Dendritic cell treated with granulocyte-macrophage colony-stimulating factor and Interleukin-4, amounts not matched to agents 40 ng/mL and 50 ng/mL, for 4 days (primary cell): ENCODE measurements at regions not wholly inside any gene's neighbourhood (a gene's known extent, or its start where the extent isn't known, plus 50 kb on each side); places are given as distances from the start of the nearest gene placed in this dataset.
"Not testable (repeated sequence)": the region's sequence is repeated elsewhere in the genome, so short reads cannot be mapped to it uniquely, and the experiment has no call there.

Experiments used
- H3K27ac Mint-ChIP-seq: one replicate; pipeline ENCODE4 v1.8.0; 2022; ENCODE audit warnings: mild to moderate bottlenecking, mixed read lengths
- H3K27me3 Mint-ChIP-seq: one replicate; pipeline ENCODE4 v1.8.0; 2022; ENCODE audit warnings: mild to moderate bottlenecking, mixed read lengths
- H3K36me3 Mint-ChIP-seq: one replicate; pipeline ENCODE4 v1.8.0; 2022; ENCODE audit warnings: low read depth, mixed read lengths
- H3K4me1 Mint-ChIP-seq: one replicate; pipeline ENCODE4 v1.8.0; 2022; ENCODE audit warnings: low read depth, mixed read lengths
- H3K4me3 Mint-ChIP-seq: one replicate; pipeline ENCODE4 v1.8.0; 2022; ENCODE audit warnings: mild to moderate bottlenecking, moderate library complexity, mixed read lengths
- H3K9me3 Mint-ChIP-seq: one replicate; pipeline ENCODE4 v1.8.0; 2022; ENCODE audit warnings: mixed read lengths
- intact Hi-C: fragments of 100-400 bp; cut with micrococcal nuclease; formaldehyde crosslinking; loops from one replicate; pipeline ENCODE4 v1.15.0; 2022

DNA sequence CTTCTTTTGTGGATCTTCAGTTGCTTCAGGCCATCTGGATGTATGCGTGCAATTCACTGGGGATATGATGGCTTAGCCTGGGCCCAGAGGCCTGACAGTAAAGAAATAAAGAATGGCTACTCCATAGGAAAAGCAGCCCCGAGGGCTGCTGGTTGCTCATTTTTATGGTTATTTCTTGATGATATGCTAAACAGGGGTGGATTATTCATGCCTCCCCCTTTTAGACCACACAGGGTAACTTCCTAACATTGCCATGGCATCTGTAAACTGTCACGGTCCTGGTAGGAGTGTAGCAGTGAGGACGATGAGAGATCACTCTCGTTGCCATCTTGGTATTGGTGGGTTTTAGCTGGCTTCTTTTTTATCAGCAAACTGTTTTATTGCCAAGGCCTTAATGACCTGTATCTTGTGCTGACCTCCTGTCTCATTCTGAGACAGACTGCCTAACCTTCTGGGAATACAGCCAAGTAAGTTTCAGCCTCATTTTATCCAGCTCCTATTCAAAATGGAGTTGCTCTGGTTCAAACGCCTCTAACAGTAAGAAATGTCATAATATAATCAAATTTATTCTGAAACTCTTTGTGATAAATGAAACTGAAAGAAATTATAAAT, 60.5 kb downstream of the DSEL start:
- no peaks in the 10 kb centered on the region for H3K36me3 Mint-ChIP-seq
- H3K4me3 Mint-ChIP-seq, result no peak overlapping the region
- intact Hi-C loops, result no loop called here
- no peaks in the 10 kb centered on the region for H3K27me3 Mint-ChIP-seq
- H3K27ac Mint-ChIP-seq, result no peak overlapping the region
- peaks cover 19% of the 10 kb centered on the region for H3K9me3 Mint-ChIP-seq
- no peaks in the 10 kb centered on the region for H3K4me1 Mint-ChIP-seq

DNA sequence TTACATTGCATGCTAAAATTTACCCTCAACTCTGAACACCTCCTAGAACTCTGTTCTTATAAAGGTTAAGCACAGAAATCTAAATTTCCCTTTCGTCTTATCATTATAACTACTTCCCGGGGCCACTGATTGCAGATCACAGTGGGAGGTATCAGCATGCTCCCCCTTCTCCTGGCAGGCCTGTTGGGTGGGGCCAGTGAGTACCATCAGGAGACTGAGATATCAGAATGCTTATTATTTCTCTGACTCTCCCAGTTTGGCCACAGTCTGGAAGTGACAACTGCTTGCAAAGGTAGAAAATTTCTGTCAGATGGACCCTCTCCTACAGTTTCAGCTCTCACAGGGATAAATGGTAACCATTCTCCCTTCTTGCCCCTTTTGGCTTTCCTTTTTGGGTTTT, 62.6 kb downstream of the DSEL start:
- H3K9me3 Mint-ChIP-seq, result peaks cover 32% of the 10 kb centered on the region
- H3K36me3 Mint-ChIP-seq, result no peaks in the 10 kb centered on the region
- H3K4me3 Mint-ChIP-seq, result no peak overlapping the region
- no peak overlapping the region for H3K27ac Mint-ChIP-seq
- intact Hi-C loops, result no loop called here
- no peaks in the 10 kb centered on the region for H3K4me1 Mint-ChIP-seq
- H3K27me3 Mint-ChIP-seq, result no peaks in the 10 kb centered on the region

DNA sequence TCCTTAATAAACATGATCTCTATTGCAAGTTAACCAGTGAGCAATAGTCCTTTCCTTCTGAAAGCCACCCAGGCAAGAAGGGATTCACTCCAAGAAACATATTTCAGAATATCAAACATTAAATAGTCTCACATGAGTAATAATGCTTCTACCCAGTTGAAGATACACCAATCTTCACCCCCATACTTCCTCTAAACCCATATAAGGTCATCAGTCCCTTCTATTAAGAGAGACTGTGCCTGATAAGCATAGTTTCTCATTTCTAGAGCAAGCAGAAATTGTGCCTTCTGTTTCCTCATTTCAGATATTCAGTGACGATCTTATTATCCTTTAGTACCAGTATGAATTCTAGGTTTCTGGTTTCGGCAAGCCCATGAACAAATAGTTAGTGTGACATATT, 64.6 kb downstream of the DSEL start:
- H3K27ac Mint-ChIP-seq, result no peak overlapping the region
- no peaks in the 10 kb centered on the region for H3K4me1 Mint-ChIP-seq
- H3K4me3 Mint-ChIP-seq, result no peak overlapping the region
- H3K27me3 Mint-ChIP-seq, result no peaks in the 10 kb centered on the region
- H3K36me3 Mint-ChIP-seq, result no peaks in the 10 kb centered on the region
- peaks cover 32% of the 10 kb centered on the region for H3K9me3 Mint-ChIP-seq
- intact Hi-C loops, result no loop called here

DNA sequence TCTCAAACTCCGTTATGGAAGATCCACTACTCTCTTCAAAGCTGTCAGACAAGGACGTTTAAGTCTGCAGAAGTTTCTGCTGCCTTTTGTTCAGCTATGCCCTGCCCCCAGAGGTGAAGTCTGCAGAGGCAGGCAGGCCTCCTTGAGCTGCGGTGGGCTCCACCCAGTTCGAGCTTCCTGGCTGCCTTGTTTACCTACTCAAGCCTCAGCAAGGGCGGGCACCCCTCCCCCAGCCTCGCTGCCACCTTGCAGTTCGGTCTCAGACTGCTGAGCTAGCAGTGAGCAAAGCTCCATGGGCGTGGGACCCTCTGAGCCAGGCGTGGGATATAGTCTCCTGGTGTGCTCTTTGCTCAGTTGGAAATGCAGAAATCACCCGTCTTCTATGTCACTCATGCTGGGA, 65.4 kb downstream of the DSEL start:
- H3K27ac Mint-ChIP-seq, H3K4me3 Mint-ChIP-seq, H3K27me3 Mint-ChIP-seq, H3K4me1 Mint-ChIP-seq, intact Hi-C loops, H3K36me3 Mint-ChIP-seq: not testable (repeated sequence)
- peaks cover 32% of the 10 kb centered on the region for H3K9me3 Mint-ChIP-seq

DNA sequence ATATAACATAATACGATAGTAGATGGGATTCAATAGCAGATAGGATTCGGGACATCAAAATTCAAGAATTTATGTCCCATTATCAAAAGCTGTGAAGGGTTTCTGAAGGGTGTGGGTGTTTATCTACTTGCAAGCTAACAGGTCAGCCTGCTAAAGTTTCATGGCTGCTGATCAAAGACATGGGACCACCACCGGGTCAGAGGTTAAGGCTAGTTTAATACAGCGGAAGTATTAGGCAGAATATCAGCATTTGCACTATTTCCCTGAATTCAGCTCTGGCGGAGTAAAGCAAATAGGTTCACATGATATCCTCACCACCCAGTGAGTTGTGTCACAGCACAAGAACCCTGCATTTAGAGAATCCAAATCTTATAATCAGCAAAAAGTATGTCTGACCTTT, 82.5 kb downstream of the DSEL start:
- Mint-ChIP-seq H3K27me3 (no peaks in the 10 kb centered on the region), H3K36me3 (no peaks in the 10 kb centered on the region), H3K4me3 (no peak overlapping the region), H3K4me1 (no peaks in the 10 kb centered on the region), H3K27ac (no peak overlapping the region), H3K9me3 (peaks cover 15% of the 10 kb centered on the region)
- intact Hi-C loops, result no loop called here

DNA sequence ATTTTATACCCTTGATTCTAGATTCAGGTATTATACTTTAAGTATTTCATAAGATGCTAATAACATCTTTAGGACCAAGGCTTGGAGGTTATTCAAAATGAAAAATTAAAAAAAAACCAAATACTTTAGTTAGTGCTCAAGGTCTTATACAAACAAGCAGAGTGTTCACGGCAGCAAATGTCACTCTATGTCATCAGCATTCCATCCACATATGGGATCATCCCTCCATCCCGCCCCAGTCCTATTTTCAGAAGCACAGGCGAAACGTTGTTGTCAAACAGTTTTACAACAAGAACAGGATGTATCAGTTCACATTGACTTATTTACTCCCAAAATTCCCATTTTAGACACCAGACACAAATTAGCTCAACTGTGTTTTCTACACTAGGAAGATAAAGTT, 83.7 kb downstream of the DSEL start:
- intact Hi-C loops, result no loop called here
- H3K4me3 Mint-ChIP-seq, result no peak overlapping the region
- no peaks in the 10 kb centered on the region for H3K36me3 Mint-ChIP-seq

DNA sequence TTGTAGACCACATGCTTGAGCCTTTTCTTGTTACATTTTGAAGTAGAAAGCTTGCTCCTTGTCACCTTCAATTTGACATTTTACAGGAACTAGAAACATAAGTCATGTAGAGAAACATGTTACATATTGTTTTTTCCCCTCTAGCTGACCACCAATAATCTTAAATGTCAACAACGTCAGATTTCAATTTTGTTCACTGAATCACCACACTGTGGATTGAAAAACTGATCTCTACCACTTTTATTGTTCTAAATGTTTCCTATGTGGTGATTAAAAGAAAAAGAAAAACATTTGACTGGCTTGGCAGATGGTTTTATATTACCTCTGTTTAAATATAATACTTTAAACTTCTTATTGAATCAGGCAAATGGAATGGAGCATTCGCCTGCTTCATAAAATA, 87.7 kb downstream of the DSEL start:
- intact Hi-C loops, result no loop called here
- no peaks in the 10 kb centered on the region for H3K27me3 Mint-ChIP-seq
- no peaks in the 10 kb centered on the region for H3K4me1 Mint-ChIP-seq
- H3K27ac Mint-ChIP-seq, result no peak overlapping the region
- H3K36me3 Mint-ChIP-seq, result no peaks in the 10 kb centered on the region
- H3K9me3 Mint-ChIP-seq, result no peaks in the 10 kb centered on the region
- H3K4me3 Mint-ChIP-seq, result no peak overlapping the region

More for the DNA sequence above, 83.7 kb downstream of the DSEL start:
- peaks cover 12% of the 10 kb centered on the region for H3K9me3 Mint-ChIP-seq
- H3K27ac Mint-ChIP-seq, result no peak overlapping the region
- no peaks in the 10 kb centered on the region for H3K4me1 Mint-ChIP-seq
- H3K27me3 Mint-ChIP-seq, result no peaks in the 10 kb centered on the region

DNA sequence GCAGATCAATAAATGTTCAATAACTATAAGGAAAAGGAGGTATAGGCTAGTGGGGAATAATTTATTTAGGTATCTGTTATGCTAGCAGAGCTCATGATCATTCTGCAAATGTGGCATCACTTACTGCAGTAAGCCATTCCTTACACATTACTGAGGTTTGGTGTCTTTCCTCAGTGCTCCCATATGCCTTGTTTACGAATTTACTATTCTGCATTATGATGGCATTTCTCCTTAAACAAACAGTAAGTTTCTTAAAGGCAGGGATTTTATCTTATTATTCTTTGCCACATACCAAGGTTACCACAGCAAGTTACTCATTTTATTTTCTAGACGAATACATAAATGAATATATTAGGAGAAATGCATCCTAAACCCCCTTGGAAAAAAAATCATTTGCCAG, 88.4 kb downstream of the DSEL start:
- intact Hi-C loops, result no loop called here
- Mint-ChIP-seq H3K9me3 (no peaks in the 10 kb centered on the region), H3K4me3 (no peak overlapping the region), H3K27ac (no peak overlapping the region), H3K36me3 (no peaks in the 10 kb centered on the region), H3K4me1 (no peaks in the 10 kb centered on the region), H3K27me3 (no peaks in the 10 kb centered on the region)

DNA sequence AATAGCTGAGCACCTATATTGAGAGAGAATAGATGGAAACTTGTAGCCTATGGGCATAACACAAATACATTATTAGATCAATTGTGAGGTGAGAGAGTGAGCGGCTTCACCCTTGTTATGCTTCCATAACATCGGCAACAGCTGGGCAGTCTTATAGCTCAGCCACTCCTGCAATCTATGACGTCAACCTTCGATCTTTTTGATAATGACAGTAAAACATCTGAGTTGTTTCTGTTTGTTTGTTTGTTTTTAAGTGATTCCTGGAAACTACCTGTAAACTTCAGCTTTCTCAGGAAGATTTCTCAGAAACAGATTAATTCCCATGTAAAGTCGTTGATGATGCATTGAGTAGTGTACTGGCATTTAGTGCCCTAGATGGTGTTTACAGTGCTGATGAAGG, 90.0 kb downstream of the DSEL start:
- no peaks in the 10 kb centered on the region for H3K4me1 Mint-ChIP-seq
- no peak overlapping the region for H3K4me3 Mint-ChIP-seq
- no peaks in the 10 kb centered on the region for H3K9me3 Mint-ChIP-seq
- no peak overlapping the region for H3K27ac Mint-ChIP-seq
- H3K27me3 Mint-ChIP-seq, result no peaks in the 10 kb centered on the region
- no peaks in the 10 kb centered on the region for H3K36me3 Mint-ChIP-seq
- intact Hi-C loops, result no loop called here

DNA sequence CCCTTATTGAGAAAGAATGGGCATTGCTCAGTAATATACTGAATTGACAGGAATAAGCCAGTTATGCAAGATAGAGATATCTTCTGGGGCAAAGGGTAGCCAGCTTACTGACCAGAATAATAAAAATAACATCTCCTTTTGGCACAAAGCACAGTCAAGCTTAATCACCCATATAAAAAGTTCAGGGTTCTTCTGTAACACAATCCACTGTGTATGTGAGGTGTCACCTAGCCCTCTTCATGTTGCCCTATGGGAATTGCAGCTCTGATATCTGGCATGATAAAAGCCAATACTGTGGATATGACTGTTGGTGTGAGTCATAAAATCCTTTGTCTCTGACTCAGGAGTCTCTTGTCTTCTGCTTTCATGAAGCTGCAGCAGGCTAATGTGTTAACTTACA, 90.8 kb downstream of the DSEL start:
- no peak overlapping the region for H3K4me3 Mint-ChIP-seq
- no peaks in the 10 kb centered on the region for H3K9me3 Mint-ChIP-seq
- no peak overlapping the region for H3K27ac Mint-ChIP-seq
- no peaks in the 10 kb centered on the region for H3K36me3 Mint-ChIP-seq
- no peaks in the 10 kb centered on the region for H3K4me1 Mint-ChIP-seq
- intact Hi-C loops, result no loop called here
- H3K27me3 Mint-ChIP-seq, result no peaks in the 10 kb centered on the region

DNA sequence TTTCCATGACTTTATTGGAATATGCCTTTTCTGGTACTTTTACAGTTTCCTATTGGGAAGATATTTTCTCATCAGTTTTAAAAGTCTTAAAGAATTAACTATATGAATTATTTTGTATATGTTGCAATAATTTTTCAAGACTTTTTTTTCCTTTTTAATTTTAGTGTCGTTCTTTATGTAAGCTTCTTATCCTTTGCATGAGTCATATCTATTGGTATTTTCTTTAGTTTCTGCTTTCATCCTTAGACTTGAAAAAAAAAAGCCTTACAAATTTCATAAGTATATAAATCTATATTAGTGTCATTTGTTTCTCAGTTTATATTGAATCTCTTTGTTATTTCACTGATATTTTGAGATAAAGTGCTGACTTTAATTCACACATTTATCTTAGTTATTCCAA, 94.9 kb downstream of the DSEL start:
- H3K4me3 Mint-ChIP-seq, result no peak overlapping the region
- H3K27ac Mint-ChIP-seq, result no peak overlapping the region
- H3K9me3 Mint-ChIP-seq, result no peaks in the 10 kb centered on the region
- H3K36me3 Mint-ChIP-seq, result no peaks in the 10 kb centered on the region
- intact Hi-C loops, result no loop called here
- H3K4me1 Mint-ChIP-seq, result no peaks in the 10 kb centered on the region
- H3K27me3 Mint-ChIP-seq, result no peaks in the 10 kb centered on the region

DNA sequence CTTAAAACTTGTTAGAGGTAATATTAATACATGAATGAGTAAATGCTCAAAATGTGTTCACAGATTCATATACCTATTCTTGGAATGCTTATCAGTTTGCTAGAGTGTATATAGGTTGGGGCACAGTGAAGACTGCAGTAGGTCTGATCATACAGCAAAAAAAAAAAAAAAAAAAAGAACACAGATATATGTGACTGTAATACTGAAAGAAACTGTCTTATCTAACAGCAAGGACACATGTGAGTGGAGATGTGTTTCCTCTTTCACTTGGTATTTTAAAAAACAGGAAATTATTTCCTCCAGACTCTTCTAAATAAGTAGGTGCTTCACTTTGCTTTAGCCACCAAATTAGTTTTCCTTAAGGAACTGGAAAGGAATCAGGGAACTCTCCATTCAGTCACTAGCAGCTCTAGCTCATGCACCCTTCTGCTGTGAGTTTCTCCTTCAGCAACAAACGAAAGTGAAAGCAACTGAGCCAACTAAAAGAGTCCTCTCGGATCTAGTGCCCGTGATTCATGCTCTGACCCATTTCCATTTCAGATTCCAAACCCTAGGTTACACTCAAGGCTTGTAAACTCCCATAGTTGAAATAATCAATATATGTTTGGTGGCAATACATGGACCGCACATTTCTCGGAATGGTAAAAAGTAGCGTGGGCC, 98.5 kb downstream of the DSEL start:
- Mint-ChIP-seq H3K27me3 (no peaks in the 10 kb centered on the region), H3K36me3 (no peaks in the 10 kb centered on the region), H3K4me1 (no peaks in the 10 kb centered on the region), H3K27ac (no peak overlapping the region), H3K4me3 (peak overlapping the region; percentile 23), H3K9me3 (no peaks in the 10 kb centered on the region)
- intact Hi-C loops, result no loop called here

DNA sequence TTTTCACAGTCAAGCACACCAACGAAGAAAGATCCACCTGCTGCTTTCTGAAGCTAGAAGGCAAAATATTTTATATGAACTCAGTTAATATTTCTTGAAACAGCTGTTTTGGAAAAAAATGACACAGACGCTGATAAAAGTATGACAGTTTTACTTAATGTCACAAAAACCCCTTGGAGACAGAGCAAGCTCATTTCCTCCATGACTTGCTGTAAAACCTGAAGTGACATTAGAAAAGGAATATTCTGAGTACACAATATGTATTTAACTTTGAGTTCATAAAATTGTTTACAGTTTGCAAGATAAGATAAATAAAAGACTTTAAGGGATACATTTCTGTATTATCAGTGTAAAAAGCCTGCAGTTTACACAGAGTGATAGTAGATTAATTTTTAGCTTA, 105.4 kb downstream of the DSEL start:
- Mint-ChIP-seq H3K27me3 (no peaks in the 10 kb centered on the region), H3K36me3 (no peaks in the 10 kb centered on the region), H3K4me3 (no peak overlapping the region), H3K4me1 (no peaks in the 10 kb centered on the region), H3K9me3 (no peaks in the 10 kb centered on the region), H3K27ac (no peak overlapping the region)
- intact Hi-C loops, result no loop called here

DNA sequence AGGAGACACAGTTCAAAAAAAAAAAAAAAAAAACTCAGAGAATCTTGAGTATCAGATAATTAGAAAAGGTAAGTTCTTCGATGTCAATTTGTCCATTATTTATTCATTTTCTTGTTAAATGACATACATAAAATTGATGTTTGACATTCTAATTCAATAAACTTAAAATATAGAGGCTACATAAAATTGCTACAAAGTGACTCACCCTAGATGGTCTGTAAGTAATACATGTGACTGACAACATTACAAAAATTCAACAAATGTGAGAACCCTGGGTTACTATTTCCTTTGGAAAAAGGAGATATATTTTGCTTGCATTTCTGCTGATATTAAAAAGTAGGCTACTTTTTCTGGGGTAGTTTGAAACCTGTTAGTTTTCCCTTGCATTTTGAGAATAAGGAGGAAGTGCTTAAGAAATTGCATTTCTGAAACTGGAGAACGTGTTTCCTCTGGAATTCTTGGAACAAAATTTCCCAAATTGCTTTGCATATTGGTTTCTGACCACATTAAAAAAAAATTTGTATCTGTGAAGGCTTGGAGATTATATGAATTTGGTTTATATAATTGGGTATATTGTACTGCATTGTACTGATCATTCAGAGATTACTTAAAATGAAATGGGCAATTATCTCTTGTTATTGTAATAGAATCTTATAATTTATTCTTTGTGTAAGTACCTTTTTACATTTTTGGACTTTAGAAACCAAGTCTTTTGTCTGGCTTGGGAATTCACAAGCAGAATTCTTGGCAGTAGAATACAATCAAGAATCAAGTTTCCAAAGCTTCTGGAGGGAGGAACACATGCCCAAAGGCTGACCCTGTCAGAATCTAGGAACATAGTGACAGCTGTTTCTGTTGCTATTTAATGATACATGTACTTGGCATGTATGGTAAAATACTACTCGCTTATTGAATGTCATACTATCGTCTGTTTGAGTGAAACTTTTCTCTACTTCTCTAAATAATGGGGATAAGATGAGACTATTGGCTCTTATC, 106.1 kb downstream of the DSEL start:
- Mint-ChIP-seq H3K27me3 (no peaks in the 10 kb centered on the region), H3K36me3 (no peaks in the 10 kb centered on the region), H3K27ac (no peak overlapping the region), H3K4me3 (no peak overlapping the region), H3K4me1 (no peaks in the 10 kb centered on the region), H3K9me3 (no peaks in the 10 kb centered on the region)
- intact Hi-C loops, result no loop called here
